Activated T-helper 1 cell treated with anti-CD3 and anti-CD28 coated beads, Interleukin-12 subunit alpha, Interleukin-12 subunit beta, Interleukin-2, Interleukin-4 antibody, amounts not matched to agents 30 ng/mL and 10 ng/mL and 1 ng/mL, durations not matched to agents 14 hours and 24 hours and 36 hours (primary cell): ENCODE measurements at regions not wholly inside any gene's neighbourhood (a gene's known extent, or its start where the extent isn't known, plus 50 kb on each side); places are given as distances from the start of the nearest gene placed in this dataset.

Source experiments
- DNase-seq: peaks from one replicate; pipeline ENCODE4 v3.0.0; 2021; ENCODE audit warnings: low spot score
- H3K27ac Mint-ChIP-seq: one replicate; pipeline ENCODE4 v1.8.0; 2021; ENCODE audit warnings: mild to moderate bottlenecking, mixed read lengths
- H3K27me3 Mint-ChIP-seq: one replicate; pipeline ENCODE4 v1.8.0; 2022; ENCODE audit warnings: mild to moderate bottlenecking, moderate library complexity, mixed read lengths; ENCODE audit not compliant: insufficient read depth
- H3K36me3 Mint-ChIP-seq: one replicate; pipeline ENCODE4 v1.8.0; 2021; ENCODE audit warnings: low read depth, mixed read lengths
- H3K4me1 Mint-ChIP-seq: one replicate; pipeline ENCODE4 v1.8.0; 2021; ENCODE audit warnings: low read depth, mixed read lengths
- H3K4me3 Mint-ChIP-seq: one replicate; pipeline ENCODE4 v1.8.0; 2021; ENCODE audit warnings: mild to moderate bottlenecking, moderate library complexity, mixed read lengths
- H3K9me3 Mint-ChIP-seq: one replicate; pipeline ENCODE4 v1.8.0; 2021; ENCODE audit warnings: mixed read lengths
- intact Hi-C: fragments of 100-400 bp; cut with micrococcal nuclease; formaldehyde crosslinking; loops from one replicate; pipeline ENCODE4 v1.15.1; 2024

DNA sequence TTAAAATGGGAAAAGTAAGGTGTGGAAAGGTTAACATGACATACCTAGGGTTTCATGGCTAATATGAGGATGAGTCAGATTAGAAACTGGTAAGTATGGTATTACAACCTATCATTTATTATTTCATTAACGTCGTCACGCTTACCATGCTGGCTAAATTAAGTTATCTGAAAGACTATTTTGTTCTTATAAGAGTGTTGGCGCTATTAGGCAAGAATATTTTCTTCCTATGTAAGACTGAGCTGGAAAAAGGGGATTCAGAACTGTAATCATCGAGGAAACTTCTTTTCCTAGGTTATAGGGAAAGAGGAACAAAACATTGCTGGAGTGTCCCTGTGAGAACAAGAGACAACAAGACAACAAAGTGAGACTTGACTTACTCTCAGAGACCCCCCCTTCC is 440.8 kb downstream of the KCNJ2 start:
- no peak for DNase-seq
- H3K4me1 Mint-ChIP-seq: no peaks in the 10 kb centered on the region
- H3K36me3 Mint-ChIP-seq: no peaks in the 10 kb centered on the region
- H3K4me3 Mint-ChIP-seq: no peak overlapping the region
- H3K9me3 Mint-ChIP-seq: no peaks in the 10 kb centered on the region
- intact Hi-C loops: no loop called here
- H3K27ac Mint-ChIP-seq: no peak overlapping the region
- no peaks in the 10 kb centered on the region for H3K27me3 Mint-ChIP-seq

DNA sequence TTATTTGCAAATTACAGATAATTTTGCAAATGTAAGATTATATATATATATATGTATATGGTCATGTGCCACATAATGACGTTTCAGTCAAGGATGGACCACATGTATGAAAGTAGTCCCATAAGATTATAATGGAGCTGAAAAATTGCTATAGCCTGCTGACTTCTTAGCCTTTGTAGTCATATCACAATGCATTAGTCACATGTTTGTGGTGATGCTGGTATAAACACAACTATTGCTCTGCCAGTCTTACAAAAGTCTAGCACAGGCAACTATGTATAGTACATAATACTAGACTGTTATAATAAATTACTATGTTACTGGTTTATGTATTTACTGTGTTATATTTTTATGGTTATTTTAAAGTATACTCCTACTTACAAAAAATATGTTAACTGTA is 444.3 kb downstream of the KCNJ2 start:
- no peak overlapping the region for H3K27ac Mint-ChIP-seq
- H3K4me1 Mint-ChIP-seq: no peaks in the 10 kb centered on the region
- peaks cover 3% of the 10 kb centered on the region for H3K9me3 Mint-ChIP-seq
- no peak for DNase-seq
- no peaks in the 10 kb centered on the region for H3K27me3 Mint-ChIP-seq
- no peak overlapping the region for H3K4me3 Mint-ChIP-seq
- no peaks in the 10 kb centered on the region for H3K36me3 Mint-ChIP-seq
- intact Hi-C loops: no loop called here

DNA sequence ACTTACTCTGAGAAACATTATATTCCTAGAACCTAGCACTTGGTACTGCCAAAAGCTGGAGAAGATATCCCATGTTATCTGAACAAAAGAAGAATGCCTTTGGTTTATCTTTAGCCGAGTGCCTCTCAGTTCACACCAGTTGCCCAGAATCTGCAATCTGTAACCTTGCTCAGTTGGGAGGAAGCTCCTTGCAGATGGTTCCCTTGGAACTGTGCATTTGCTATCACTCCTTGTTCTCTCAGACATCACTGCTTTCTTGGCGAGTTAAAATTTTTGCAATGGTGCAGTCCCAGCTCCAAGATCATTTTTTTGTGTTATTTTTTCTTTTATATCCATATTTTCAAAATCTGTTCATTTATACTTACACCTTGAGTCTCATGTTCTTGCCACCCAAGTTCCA is 446.5 kb downstream of the KCNJ2 start:
- no peaks in the 10 kb centered on the region for H3K4me1 Mint-ChIP-seq
- no peaks in the 10 kb centered on the region for H3K27me3 Mint-ChIP-seq
- no peak overlapping the region for H3K27ac Mint-ChIP-seq
- intact Hi-C loops: no loop called here
- no peak for DNase-seq
- peaks cover 3% of the 10 kb centered on the region for H3K9me3 Mint-ChIP-seq
- H3K4me3 Mint-ChIP-seq: no peak overlapping the region
- no peaks in the 10 kb centered on the region for H3K36me3 Mint-ChIP-seq

DNA sequence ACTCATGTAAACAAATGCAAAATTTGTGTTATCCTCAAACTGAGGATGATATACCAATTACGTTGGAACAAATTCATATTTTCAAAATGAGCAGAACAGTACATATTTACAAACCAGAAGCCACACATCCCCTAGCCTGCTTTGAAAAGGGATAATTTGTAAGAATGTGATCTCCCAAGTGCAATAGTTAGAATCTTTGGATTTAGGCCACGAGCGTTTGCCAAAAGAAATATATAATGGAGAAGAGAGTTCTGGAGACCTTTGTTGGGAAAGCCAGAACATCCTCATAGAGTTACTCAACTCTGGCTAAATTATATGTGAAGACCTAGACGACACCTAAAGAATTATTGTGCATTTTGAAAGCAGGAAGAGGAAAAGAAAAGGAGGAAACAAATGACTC is 449.3 kb downstream of the KCNJ2 start:
- no peaks in the 10 kb centered on the region for H3K27me3 Mint-ChIP-seq
- no peak overlapping the region for H3K27ac Mint-ChIP-seq
- intact Hi-C loops: no loop called here
- no peaks in the 10 kb centered on the region for H3K36me3 Mint-ChIP-seq
- H3K4me1 Mint-ChIP-seq: no peaks in the 10 kb centered on the region
- H3K4me3 Mint-ChIP-seq: no peak overlapping the region
- no peak for DNase-seq
- H3K9me3 Mint-ChIP-seq: peaks cover 7% of the 10 kb centered on the region

DNA sequence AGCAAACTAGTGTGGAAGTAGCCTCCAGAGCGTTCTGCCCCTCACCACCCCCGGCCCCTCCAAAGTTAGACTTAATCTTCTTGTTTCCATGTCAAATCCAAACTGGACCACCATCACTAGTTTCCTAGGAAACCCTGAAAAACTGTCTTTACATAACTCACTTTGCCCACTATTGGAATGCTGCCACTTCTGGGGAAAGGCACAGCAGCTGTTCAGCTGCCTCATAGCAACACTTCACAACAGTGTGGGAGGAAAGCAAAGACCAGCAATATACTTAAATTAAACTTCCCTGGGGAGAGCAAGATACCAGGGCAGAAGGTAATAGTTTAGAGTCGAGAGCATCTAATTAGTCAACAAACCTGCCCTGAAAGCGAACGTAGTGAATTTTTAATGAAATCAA is 452.2 kb downstream of the KCNJ2 start:
- no peaks in the 10 kb centered on the region for H3K27me3 Mint-ChIP-seq
- H3K9me3 Mint-ChIP-seq: peaks cover 7% of the 10 kb centered on the region
- H3K36me3 Mint-ChIP-seq: no peaks in the 10 kb centered on the region
- H3K4me3 Mint-ChIP-seq: no peak overlapping the region
- H3K4me1 Mint-ChIP-seq: no peaks in the 10 kb centered on the region
- DNase-seq: no peak
- intact Hi-C loops: no loop called here
- H3K27ac Mint-ChIP-seq: no peak overlapping the region

DNA sequence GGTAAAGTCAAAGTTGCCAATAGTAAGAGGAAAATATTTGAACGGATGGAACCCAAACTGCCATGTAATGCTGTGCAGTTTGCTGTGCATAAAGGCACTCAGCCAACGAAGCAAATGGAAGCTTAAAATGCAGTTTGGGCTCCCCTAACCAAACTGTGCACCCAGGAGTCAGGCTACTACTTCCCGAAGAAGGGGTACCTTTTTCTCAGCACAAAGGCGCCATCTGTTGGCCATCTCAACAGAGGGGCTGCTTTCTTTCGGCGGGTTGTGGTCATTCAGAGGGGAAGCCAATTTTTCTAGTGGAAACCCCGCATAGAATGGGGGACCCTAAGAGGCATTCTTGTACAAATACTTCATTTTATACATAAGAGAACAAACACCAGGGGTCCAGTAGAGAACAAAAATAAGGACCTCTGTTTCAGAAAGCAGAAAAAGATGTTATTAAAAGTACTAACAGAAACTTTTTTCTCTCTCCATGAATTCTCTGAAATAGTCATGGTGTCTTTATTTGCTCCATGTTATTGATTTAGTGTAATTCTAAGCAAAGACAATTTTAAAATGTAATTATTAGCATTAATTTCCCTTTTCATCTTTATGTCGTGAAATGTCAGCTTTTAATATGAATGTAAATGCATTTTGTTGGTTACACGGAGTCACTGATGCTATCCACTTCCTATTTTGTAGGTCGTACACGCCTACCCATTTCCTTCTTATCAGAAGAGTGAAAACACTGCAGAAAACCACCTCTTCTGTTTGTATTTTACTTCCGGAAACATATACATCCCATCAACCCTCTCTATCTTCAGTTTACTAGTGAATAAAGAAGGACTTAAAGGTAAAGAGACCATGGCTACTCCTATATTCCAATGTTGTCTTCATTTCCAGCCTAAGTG is 453.3 kb downstream of the KCNJ2 start:
- Mint-ChIP-seq H3K4me1 (no peaks in the 10 kb centered on the region), H3K4me3 (no peak overlapping the region), H3K9me3 (peaks cover 4% of the 10 kb centered on the region), H3K27me3 (no peaks in the 10 kb centered on the region), H3K27ac (no peak overlapping the region), H3K36me3 (no peaks in the 10 kb centered on the region)
- intact Hi-C loops: loop anchor here (2.0 kb wide), 1 partner anchor 1054 kb away; no protein-coding TSS in a partner anchor
- DNase-seq: no peak

DNA sequence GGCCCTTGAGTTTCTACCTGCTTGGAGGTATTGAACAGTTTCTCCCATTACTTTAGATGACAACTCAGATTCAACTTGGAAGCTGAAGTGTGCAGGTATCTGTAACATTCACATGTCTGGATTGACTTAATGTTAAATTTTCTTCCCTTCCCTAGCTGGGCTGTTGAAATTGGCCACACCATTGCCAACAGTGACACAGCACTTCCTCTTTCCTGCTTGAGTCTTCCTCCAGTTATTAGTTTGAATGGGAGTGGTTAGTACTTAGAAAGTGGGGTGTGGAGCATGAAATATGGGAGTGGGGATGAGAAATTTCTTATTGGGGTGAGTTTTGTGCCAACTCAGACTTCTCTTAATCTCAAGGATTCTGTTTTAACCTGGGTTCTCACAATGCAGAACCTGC is 454.9 kb downstream of the KCNJ2 start:
- Mint-ChIP-seq H3K27ac (no peak overlapping the region), H3K9me3 (peaks cover 4% of the 10 kb centered on the region), H3K36me3 (no peaks in the 10 kb centered on the region), H3K4me1 (no peaks in the 10 kb centered on the region), H3K4me3 (no peak overlapping the region), H3K27me3 (no peaks in the 10 kb centered on the region)
- DNase-seq: no peak
- intact Hi-C loops: no loop called here

DNA sequence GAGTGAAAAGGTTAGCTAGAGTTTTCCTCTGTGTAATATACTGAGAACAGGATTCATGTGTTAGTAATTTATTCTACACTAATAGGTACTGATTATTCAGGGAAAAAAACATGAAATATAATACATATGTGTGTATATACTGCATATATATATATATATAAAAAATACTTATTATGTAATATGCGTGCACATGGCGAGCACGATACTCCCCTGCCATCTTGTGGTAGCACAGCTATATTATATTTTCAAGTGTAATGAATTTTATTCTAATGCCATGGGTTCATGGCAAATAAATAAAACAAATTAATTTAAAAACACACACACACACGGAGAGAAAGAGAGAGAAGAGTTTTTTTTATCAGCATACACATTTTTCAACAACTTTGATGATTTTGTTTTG is 460.6 kb downstream of the KCNJ2 start:
- no peak for DNase-seq
- intact Hi-C loops: no loop called here
- Mint-ChIP-seq H3K4me3 (no peak overlapping the region), H3K9me3 (no peaks in the 10 kb centered on the region), H3K27me3 (no peaks in the 10 kb centered on the region), H3K27ac (no peak overlapping the region), H3K4me1 (no peaks in the 10 kb centered on the region), H3K36me3 (no peaks in the 10 kb centered on the region)

DNA sequence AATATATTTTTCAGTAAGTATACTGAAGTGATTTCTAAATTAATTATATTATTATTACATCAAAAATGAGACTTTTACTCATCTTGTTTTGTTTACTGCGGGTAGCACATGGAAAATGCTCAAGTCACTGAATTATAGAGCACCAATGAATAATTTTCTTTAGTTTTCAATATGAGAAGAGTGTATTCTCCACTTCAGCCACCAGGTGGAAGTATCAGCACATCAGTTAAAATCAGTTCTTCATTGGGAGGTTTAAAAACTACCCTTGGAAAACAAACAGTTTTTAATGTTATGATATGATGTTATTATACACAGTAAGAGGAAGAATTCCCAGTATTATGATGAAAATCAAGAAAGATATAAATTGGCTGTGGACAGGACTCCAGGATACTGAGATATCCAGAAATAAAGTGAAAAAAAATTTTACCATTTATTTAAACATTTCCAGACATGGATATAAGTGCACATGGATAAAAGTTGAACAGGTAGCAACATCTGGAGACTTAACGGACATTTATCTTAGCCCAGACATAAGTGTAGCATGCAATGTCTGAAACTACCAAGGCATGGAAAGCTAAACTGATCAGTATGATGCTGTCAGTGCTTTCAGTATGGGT is 467.3 kb downstream of the KCNJ2 start:
- H3K9me3 Mint-ChIP-seq: no peaks in the 10 kb centered on the region
- no peak for DNase-seq
- H3K36me3 Mint-ChIP-seq: no peaks in the 10 kb centered on the region
- intact Hi-C loops: loop anchor here (5.0 kb wide), 1 partner anchor 1481 kb away; no protein-coding TSS in a partner anchor
- no peak overlapping the region for H3K27ac Mint-ChIP-seq
- no peaks in the 10 kb centered on the region for H3K27me3 Mint-ChIP-seq
- no peak overlapping the region for H3K4me3 Mint-ChIP-seq
- no peaks in the 10 kb centered on the region for H3K4me1 Mint-ChIP-seq

DNA sequence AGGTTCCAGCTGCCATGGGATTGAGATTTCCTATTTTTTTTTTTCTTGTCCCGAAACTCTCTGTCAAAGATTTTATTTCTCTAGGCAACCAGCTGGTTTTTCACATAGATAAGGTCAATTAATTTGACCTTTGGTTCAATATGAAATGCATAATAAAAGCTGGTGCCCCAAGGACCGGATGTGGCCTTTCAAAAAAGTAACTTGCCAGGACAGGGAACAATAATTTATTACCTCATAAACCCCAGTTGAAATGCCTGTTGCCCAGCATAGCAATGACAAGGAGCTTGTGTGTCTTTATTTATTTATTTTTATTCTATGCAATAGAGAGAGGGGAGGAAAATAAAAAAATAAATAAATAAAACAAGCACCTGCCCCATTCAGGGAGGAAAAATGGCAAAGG is 472.7 kb downstream of the KCNJ2 start:
- no peak for DNase-seq
- H3K4me1 Mint-ChIP-seq: no peaks in the 10 kb centered on the region
- H3K27ac Mint-ChIP-seq: no peak overlapping the region
- H3K27me3 Mint-ChIP-seq: no peaks in the 10 kb centered on the region
- no peak overlapping the region for H3K4me3 Mint-ChIP-seq
- no peaks in the 10 kb centered on the region for H3K9me3 Mint-ChIP-seq
- no peaks in the 10 kb centered on the region for H3K36me3 Mint-ChIP-seq
- intact Hi-C loops: no loop called here

DNA sequence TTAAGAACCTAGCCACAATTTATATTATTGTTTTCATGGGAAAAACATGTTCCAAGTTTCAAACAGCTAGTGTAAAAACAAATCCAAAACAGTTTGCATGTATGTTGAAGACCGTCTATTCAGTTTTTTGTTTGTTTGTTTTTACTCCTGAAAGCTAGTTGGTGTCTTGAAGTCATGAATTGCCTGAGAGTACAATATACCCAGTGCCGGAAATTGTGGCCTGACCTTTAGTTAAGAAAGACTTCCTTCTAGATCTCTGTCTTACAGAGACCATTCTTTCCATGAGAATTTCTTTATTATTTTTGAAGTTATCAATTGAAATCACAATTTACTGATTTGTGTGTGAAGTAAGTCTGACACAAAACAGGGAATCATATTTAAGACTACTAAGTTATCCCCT is 474.8 kb downstream of the KCNJ2 start:
- no peaks in the 10 kb centered on the region for H3K36me3 Mint-ChIP-seq
- no peaks in the 10 kb centered on the region for H3K4me1 Mint-ChIP-seq
- no peak overlapping the region for H3K27ac Mint-ChIP-seq
- intact Hi-C loops: no loop called here
- H3K9me3 Mint-ChIP-seq: no peaks in the 10 kb centered on the region
- no peak overlapping the region for H3K4me3 Mint-ChIP-seq
- H3K27me3 Mint-ChIP-seq: no peaks in the 10 kb centered on the region
- DNase-seq: no peak

DNA sequence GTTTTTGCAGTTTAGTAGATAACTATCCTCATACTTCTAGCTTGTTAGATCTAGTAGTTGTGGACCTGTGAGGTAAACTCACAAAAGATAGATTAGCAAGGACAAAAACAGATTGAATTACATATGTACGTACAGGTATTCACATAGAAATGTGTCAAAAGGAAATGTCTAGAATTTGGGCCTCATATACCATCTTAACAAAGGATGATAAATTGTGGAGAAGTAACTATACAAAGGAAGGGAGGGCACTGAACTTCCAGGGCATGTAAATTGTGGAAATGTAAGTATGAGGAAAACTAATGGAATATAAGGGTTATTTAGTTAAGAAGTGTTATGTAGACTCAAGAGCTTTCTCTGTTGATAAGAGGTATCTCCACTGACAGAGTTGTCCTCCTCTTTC is 477.3 kb downstream of the KCNJ2 start:
- Mint-ChIP-seq H3K4me1 (no peaks in the 10 kb centered on the region), H3K27me3 (no peaks in the 10 kb centered on the region), H3K27ac (no peak overlapping the region), H3K4me3 (no peak overlapping the region), H3K36me3 (no peaks in the 10 kb centered on the region), H3K9me3 (no peaks in the 10 kb centered on the region)
- intact Hi-C loops: no loop called here
- DNase-seq: no peak

DNA sequence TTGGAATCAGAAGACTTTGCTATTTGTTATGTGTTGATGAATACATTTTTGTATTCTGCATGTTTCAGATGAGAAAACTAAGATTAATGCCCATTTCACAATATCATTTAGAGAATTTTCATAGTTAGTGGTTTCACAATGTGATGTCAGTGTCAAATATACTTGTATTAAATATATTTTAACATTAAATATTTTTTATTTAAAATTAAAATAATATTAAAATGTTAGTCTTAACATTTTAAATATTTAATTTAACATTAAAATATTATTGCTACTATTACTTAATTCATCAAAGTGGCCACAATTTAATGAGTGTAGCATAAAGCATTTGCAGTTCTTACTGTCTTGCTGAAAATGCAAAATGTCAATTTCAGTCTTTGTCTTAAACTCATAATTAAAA is 478.8 kb downstream of the KCNJ2 start:
- Mint-ChIP-seq H3K9me3 (no peaks in the 10 kb centered on the region), H3K27ac (no peak overlapping the region), H3K4me3 (no peak overlapping the region), H3K4me1 (no peaks in the 10 kb centered on the region), H3K27me3 (no peaks in the 10 kb centered on the region), H3K36me3 (no peaks in the 10 kb centered on the region)
- no peak for DNase-seq
- intact Hi-C loops: no loop called here
